Left ventricle myocardium superior (tissue), 1 donor: ENCODE measurements at regions not wholly inside any gene's neighbourhood (a gene's known extent, or its start where the extent isn't known, plus 50 kb on each side); places are given as distances from the start of the nearest gene placed in this dataset.
A peak's percentile ranks its signal among the peaks of the same experiment; 100 is the strongest.
"Not testable (repeated sequence)": the region's sequence is repeated elsewhere in the genome, so short reads cannot be mapped to it uniquely, and the experiment has no call there.

Source experiments
- ATAC-seq: fragments of 200-7000 bp; cut with Tn5 transposase; one replicate; pipeline ENCODE4 v1.9.1; 2020; ENCODE audit warnings: mild to moderate bottlenecking, moderate library complexity
- DNase-seq: peaks from one replicate; pipeline ENCODE4 v3.0.0-alpha.2; 2020
- intact Hi-C: fragments of 100-400 bp; cut with micrococcal nuclease; formaldehyde crosslinking; loops from one replicate; pipeline ENCODE4 v1.11.0; 2022
- donor health status: DM: no; HTN: yes; CAD: no; lungs with severe emphysema.

DNA sequence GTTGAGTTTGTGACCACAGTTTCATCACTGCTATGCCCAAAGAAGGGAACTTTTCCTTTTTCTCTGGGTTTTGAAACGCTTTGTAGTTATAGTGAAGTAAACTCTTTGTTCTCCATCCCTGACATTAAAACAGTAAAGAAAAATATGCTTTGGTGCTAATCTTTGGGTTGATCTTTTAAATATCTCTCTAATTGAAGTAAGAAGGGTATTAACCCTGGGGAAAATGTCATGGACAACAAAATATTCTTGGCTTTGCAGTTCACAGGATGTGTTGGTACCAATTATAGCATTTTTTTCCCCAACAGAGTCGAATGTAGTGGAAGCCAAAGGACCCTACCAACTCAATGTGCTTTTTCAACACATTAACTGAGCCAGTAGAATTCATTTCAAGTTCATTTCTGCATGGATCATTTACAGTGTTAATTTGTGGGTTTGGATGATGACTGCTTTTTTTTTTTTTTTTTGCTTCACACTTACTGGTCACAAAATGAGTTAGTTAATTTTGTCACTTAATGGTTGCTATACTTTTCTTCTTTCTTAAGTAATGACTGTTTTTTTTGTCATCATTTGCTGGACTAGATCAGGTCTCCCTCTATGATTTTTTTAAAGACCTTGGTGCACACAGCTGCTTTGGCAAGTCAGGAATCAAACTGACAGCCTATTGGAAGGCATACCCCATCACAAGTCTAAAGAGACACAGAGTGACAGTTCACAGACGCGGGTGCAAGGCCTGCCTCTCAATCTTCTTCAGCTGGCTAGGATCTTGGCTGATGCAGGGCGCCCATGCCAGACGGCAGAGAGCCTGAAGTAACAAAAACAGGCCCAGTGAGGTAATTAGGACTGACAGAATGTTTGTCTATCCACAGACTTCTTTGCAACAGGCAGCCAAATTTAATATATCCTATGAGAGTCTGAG, 98.8 kb upstream of the MMADHC start:
- peak; percentile 55 for ATAC-seq
- intact Hi-C loops, result no loop called here
- peak; percentile 33 for DNase-seq

- DNase-seq, intact Hi-C loops, ATAC-seq: not testable (repeated sequence)
Observed at GRCh38 chr2:149685401-149685800, 97.8 kb upstream of the MMADHC start.

- ATAC-seq (no peak), DNase-seq (no peak)
- intact Hi-C loops, result no loop called here
Observed at GRCh38 chr2:149679286-149679685, 91.7 kb upstream of the MMADHC start.

GRCh38 chr2:149677416-149677815, 89.8 kb upstream of the MMADHC start:
- DNase-seq (no peak), ATAC-seq (no peak)
- intact Hi-C loops, result no loop called here

GRCh38 chr2:149670086-149670485, 82.5 kb upstream of the MMADHC start:
- ATAC-seq, result no peak

GRCh38 chr2:149666809-149667320, 79.3 kb upstream of the MMADHC start:
- DNase-seq (no peak), ATAC-seq (no peak)
- intact Hi-C loops, result no loop called here

More at GRCh38 chr2:149670086-149670485, 82.5 kb upstream of the MMADHC start:
- no peak for DNase-seq
- intact Hi-C loops, result no loop called here

DNA sequence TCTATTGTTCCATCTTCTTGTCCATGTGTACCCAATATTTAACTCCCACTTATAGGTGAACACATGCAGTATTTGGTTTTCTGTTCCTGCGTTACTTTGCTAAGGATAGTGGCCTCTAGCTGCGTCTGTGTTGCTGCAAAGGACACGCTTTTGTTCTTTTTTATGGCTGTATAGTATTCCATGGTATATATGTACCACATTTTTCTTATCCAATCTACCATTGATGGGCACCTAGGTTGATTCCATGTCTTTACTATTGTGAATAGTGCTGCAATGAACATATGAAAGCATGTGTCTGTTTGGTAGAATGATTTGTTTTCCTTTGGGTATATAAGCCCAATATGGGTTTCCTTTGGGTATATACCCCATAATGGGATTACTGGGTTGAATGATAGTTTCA, 77.3 kb upstream of the MMADHC start:
- intact Hi-C loops, result no loop called here
- DNase-seq (no peak), ATAC-seq (no peak)

- intact Hi-C loops, result no loop called here
- DNase-seq (no peak), ATAC-seq (no peak)
Observed at GRCh38 chr2:149662556-149662955, 75.0 kb upstream of the MMADHC start.

DNA sequence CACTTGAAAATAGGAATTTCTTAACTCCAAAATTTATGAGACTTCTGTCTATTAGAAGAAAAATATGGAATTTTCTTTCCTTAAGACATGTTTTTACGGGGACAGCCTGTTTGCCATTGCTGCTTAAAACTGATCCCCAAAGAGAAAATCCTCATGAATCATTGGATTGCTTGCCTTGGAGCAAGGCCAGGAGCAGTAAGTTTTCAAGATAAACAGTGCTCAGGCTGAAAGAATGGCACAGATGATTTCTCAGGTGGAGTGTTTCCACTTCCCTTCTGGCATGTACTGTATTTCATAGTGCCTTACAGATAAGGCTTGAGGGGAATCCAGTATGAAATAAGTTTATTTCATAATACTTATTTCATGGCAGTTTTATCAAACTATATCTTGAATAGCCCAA, 74.3 kb upstream of the MMADHC start:
- DNase-seq, result no peak
- peak; percentile 55 for ATAC-seq
- intact Hi-C loops, result no loop called here

GRCh38 chr2:149658553-149658952, 71.0 kb upstream of the MMADHC start:
- intact Hi-C loops, result no loop called here
- DNase-seq, result no peak
- no peak for ATAC-seq

- ATAC-seq, result no peak
- intact Hi-C loops, result no loop called here
- no peak for DNase-seq
Observed at GRCh38 chr2:149657401-149658040, 69.9 kb upstream of the MMADHC start.

DNA sequence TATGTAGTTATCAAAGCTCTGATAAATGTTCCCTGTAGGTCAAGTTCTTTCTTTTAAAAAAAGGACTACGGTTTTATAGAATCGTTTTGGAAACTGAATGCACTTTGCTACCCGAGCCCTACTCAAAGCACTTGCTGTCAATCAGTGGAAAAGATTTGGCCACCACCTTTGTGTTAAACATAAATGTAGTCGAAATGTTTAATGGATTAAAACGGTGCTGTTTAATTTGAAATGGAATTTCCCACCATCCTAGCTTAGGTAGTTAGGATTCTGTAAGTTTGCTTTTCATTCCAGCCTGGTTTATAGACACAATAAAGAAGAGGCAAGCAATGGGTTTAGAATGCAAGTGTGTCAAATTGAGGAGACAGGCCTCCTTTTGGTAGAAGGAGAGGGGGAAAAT, 69.4 kb upstream of the MMADHC start:
- no peak for DNase-seq
- intact Hi-C loops, result no loop called here
- ATAC-seq, result no peak

DNA sequence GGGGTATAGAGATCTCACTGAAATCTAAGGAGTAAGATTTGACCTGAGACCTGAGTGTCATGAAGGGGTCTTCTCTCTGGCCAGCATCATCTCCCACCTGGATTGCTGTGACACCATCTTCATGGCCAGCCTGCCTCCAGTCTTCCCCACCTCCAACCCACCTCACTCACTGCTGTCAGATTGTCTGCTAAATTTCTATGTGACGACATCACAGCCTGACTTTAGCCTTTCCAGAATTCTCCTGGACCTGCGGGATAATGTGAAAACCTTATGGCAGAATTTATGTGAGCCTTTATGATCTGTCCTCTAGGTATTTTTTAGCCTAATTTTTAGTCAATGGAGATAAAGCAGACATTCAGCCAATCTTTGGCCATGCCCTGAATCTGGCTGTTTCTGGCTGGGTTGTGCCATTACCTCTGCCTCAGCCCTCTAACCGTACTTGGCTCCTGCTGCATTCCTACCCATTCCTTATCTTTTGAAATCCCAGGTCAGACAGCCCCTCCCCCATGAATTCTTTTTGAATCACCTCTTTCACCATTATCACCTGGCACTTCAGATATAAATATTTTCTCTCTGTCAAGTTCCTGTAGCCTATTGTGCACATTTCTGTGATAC, 66.4 kb upstream of the MMADHC start:
- intact Hi-C loops, result no loop called here
- DNase-seq (no peak), ATAC-seq (no peak)

DNA sequence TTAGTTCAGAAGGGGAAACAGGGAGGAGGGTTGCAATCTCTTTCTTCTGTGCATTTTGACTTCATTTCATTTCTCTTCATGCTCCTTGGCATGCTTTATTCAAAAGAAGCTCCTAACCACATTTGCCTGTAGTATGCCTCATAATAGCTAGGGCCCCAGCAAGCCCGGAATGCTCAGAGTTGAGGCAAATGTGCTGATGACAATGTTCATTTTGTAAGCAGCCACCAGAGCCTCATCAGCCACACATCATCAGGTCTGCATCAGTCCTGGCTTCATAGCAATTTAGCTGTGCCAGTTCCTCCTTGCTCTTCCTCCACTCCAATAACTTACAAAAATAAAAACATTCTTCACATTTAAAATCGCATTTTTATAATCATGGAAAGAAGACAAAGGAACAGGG, 65.4 kb upstream of the MMADHC start:
- ATAC-seq, result peak; percentile 64
- intact Hi-C loops, result no loop called here
- DNase-seq, result peak; percentile 32

GRCh38 chr2:149652526-149652925, 65.0 kb upstream of the MMADHC start:
- intact Hi-C loops, result no loop called here
- DNase-seq, result no peak
- ATAC-seq, result peak; percentile 35

- intact Hi-C loops, result no loop called here
- no peak for DNase-seq
- ATAC-seq, result no peak
Observed at GRCh38 chr2:149651229-149651628, 63.7 kb upstream of the MMADHC start.

DNA sequence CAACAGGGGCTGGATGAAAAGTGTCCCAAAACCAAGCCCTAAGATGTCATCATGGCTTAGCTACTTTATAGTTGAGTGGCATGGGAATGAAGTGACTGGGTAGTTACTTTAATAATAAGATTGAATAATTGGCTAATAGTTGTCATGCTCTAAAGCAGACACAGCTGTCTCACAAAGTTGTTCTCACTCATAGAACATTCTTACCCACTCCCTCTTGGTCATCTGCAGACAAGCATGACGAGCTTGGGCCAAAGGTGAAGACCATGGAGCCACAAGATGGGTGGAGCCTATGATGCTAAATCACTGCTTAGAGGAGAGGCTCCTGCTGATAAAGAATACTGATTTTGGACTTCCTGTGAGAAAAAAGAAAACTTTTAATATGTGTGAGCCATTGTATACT, 62.4 kb upstream of the MMADHC start:
- ATAC-seq, result no peak
- intact Hi-C loops, result no loop called here
- no peak for DNase-seq

GRCh38 chr2:149648282-149649030, 60.9 kb upstream of the MMADHC start:
- DNase-seq (peak; percentile 27), ATAC-seq (peak; percentile 92)
- intact Hi-C loops, result no loop called here

- ATAC-seq (no peak), DNase-seq (no peak)
- intact Hi-C loops, result no loop called here
Observed at GRCh38 chr2:149645391-149645790, 57.8 kb upstream of the MMADHC start.
